HG02623 (cell line): ENCODE measurements at regions not wholly inside any gene's neighbourhood (a gene's known extent, or its start where the extent isn't known, plus 50 kb on each side); places are given as distances from the start of the nearest gene placed in this dataset.
A peak's percentile ranks its signal among the peaks of the same experiment; 100 is the strongest.

ENCODE experiments used
- ATAC-seq: cut with Tn5 transposase; IDR thresholded peaks from one replicate; pipeline ENCODE4 v1.9.1; 2021; ENCODE audit warnings: moderate library complexity; ENCODE audit not compliant: unreplicated experiment

GRCh38 chr2:161090411-161090810 is 69.8 kb upstream of the TANK start:
- ATAC-seq, result peak; percentile 33

GRCh38 chr2:161095314-161095713 is 64.9 kb upstream of the TANK start:
- no peak for ATAC-seq

- no peak for ATAC-seq
These were observed 63.9 kb upstream of the TANK start for GRCh38 chr2:161096336-161096735.

GRCh38 chr2:161097157-161097556 is 63.1 kb upstream of the TANK start:
- no peak for ATAC-seq

- ATAC-seq, result no peak
These were observed 59.9 kb upstream of the TANK start for GRCh38 chr2:161100211-161100895.

- no peak for ATAC-seq
These were observed 58.8 kb upstream of the TANK start for GRCh38 chr2:161101406-161101805.

- no peak for ATAC-seq
These were observed 57.3 kb upstream of the TANK start for GRCh38 chr2:161102770-161103450.

- no peak for ATAC-seq
These were observed 56.8 kb upstream of the TANK start for GRCh38 chr2:161103451-161103831.

- peak; percentile 88 for ATAC-seq
These were observed 56.1 kb upstream of the TANK start for GRCh38 chr2:161104054-161104553.

- no peak for ATAC-seq
These were observed 53.0 kb upstream of the TANK start for GRCh38 chr2:161107265-161107664.
